GM12878 (cell line): ENCODE measurements at regions not wholly inside any gene's neighbourhood (a gene's known extent, or its start where the extent isn't known, plus 50 kb on each side); places are given as distances from the start of the nearest gene placed in this dataset.

Experiments used
- CEBPB ChIP-seq, 2 experiments: fragments of 150-350 bp in 1 of 2; IDR thresholded peaks; 2 replicates each; pipeline ENCODE4 v1.6.1; 2012 to 2014; ENCODE audit warnings: low read depth in 2 of 2, low read length in 2 of 2, borderline replicate concordance in 1 of 2, inconsistent platforms in 1 of 2
- CTCF ChIP-seq, 3 experiments: IDR thresholded peaks in 2 of 3; conservative IDR thresholded peaks in 1 of 3; 2 replicates each; pipeline ENCODE4 v1.5.1; 2011; ENCODE audit warnings: low read depth in 3 of 3, low read length in 3 of 3, mild to moderate bottlenecking in 3 of 3, control low read depth in 2 of 3, moderate library complexity in 2 of 3, inconsistent platforms in 1 of 3, mixed read lengths in 1 of 3; ENCODE audit not compliant: control insufficient read depth in 2 of 3, insufficient read depth in 1 of 3; ENCODE audit errors: extremely low read depth in 1 of 3
- JUNB ChIP-seq: IDR thresholded peaks from 2 replicates; pipeline ENCODE4 v1.6.1; 2016; ENCODE audit warnings: antibody characterized with exemption, mild to moderate bottlenecking
- JUND ChIP-seq: IDR thresholded peaks from 2 replicates; pipeline ENCODE4 v1.6.1; 2012; ENCODE audit warnings: low read depth, mild to moderate bottlenecking, low read length, improper control_type of control experiment, moderate library complexity
- NR2C2 ChIP-seq: IDR thresholded peaks from 2 replicates; pipeline ENCODE4 v1.6.1; 2011; ENCODE audit warnings: borderline replicate concordance, low read depth; ENCODE audit not compliant: control insufficient read depth, insufficient read length
- PBX3 ChIP-seq: IDR thresholded peaks from 2 replicates; pipeline ENCODE4 v1.6.1; 2011; ENCODE audit warnings: mild to moderate bottlenecking, low read depth, low read length, moderate library complexity; ENCODE audit not compliant: insufficient replicate concordance
- POLR2A ChIP-seq: IDR thresholded peaks from 2 replicates; pipeline ENCODE4 v1.6.1; 2011; ENCODE audit warnings: low read depth, mild to moderate bottlenecking, low read length
- POLR2AphosphoS5 ChIP-seq: IDR thresholded peaks from 2 replicates; pipeline ENCODE4 v1.6.1; 2011; ENCODE audit warnings: mild to moderate bottlenecking, low read length, inconsistent platforms
- ZNF687 ChIP-seq: fragments of 450-650 bp; IDR thresholded peaks from 2 replicates; pipeline ENCODE4 v1.6.1; 2017; ENCODE audit warnings: mild to moderate bottlenecking, moderate library complexity

- TF ChIP-seq POLR2AphosphoS5 = no peak
- TF ChIP-seq CTCF (IDR thresholded peaks at IDR 0.05 in 2 of 3, conservative IDR thresholded peaks at IDR 0.05 in 1 of 3; ENCODE audit: control insufficient read depth in 2 of 3, extremely low read depth in 1 of 3, insufficient read depth in 1 of 3, low read depth in 3 of 3, low read length in 3 of 3) = no peak
- no peak for TF ChIP-seq NR2C2
- no peak for TF ChIP-seq PBX3
- no peak for TF ChIP-seq JUND
- TF ChIP-seq POLR2A = no peak
- TF ChIP-seq ZNF687 = no peak
- TF ChIP-seq CEBPB (IDR thresholded peaks at IDR 0.05; ENCODE audit: borderline replicate concordance in 1 of 2, low read depth in 2 of 2, low read length in 2 of 2) = no peak
- no peak for TF ChIP-seq JUNB
Measured at GRCh38 chr18:1466035-1466434, 561.4 kb downstream of the ADCYAP1 start.
